Mesodermal cell (in vitro differentiated cells): ENCODE measurements at regions not wholly inside any gene's neighbourhood (a gene's known extent, or its start where the extent isn't known, plus 50 kb on each side); places are given as distances from the start of the nearest gene placed in this dataset.
"Not testable (repeated sequence)": the region's sequence is repeated elsewhere in the genome, so short reads cannot be mapped to it uniquely, and the experiment has no call there.

Source experiments
- H3K27ac ChIP-seq: 2 replicates; pipeline ENCODE4 v1.7.0; 2013; ENCODE audit warnings: mild to moderate bottlenecking, low read depth, low read length, moderate library complexity; ENCODE audit not compliant: severe bottlenecking
- H3K36me3 ChIP-seq: 2 replicates; pipeline ENCODE4 v1.7.1; 2013; ENCODE audit warnings: mild to moderate bottlenecking, low read length, moderate library complexity; ENCODE audit not compliant: control insufficient read depth, insufficient read depth
- H3K4me1 ChIP-seq: one replicate; pipeline ENCODE4 v1.7.1; 2013; ENCODE audit warnings: mild to moderate bottlenecking, low read length; ENCODE audit not compliant: insufficient read depth, control insufficient read depth, poor library complexity, severe bottlenecking
- H3K4me3 ChIP-seq: 2 replicates; pipeline ENCODE4 v1.7.0; 2013; ENCODE audit warnings: low read length, control low read depth, mild to moderate bottlenecking; ENCODE audit not compliant: insufficient read depth, poor library complexity, severe bottlenecking; ENCODE audit errors: extremely low read depth
- H3K9me3 ChIP-seq: 2 replicates; pipeline ENCODE4 v1.7.1; 2013; ENCODE audit warnings: mild to moderate bottlenecking, low read length, moderate library complexity; ENCODE audit not compliant: control insufficient read depth
- WGBS, 2 experiments: methylation state at CpG; one replicate each; pipeline ENCODE4 v1.1.5; 2013; ENCODE audit warnings: missing lambda C conversion rate in 2 of 2; ENCODE audit not compliant: insufficient coverage in 2 of 2; 5-methylcytosine and 5-hydroxymethylcytosine counted together

GRCh38 chr13:71382285-71382684, 484.7 kb downstream of the DACH1 start:
- H3K36me3 ChIP-seq = no peaks in the 10 kb centered on the region
- H3K9me3 ChIP-seq = no peaks in the 10 kb centered on the region
- H3K27ac ChIP-seq = no peak overlapping the region
- H3K4me3 ChIP-seq = no peak overlapping the region
- H3K4me1 ChIP-seq = no peaks in the 10 kb centered on the region
- no CpG with 5 or more reads among the region's 4 CpGs for WGBS, 2 experiments

DNA sequence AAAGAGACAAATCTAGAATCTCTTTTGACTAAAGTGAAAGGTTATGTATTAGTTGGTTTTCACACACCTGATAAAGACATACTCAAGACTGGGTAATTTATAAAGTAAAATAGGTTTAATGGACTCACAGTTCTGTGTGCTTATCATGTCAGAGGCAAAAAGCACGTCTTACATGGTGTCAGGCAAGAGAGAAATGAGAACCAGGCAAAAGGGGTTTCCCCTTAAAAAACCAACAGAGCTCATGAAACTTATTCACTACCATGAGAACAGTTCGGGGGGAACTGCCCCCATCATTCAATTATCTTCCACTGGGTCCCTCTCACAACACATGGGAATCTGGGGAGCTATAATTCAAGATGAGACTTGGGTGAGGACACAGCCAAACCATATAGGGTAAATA, 486.8 kb downstream of the DACH1 start:
- H3K4me3 ChIP-seq = no peak overlapping the region
- H3K9me3 ChIP-seq = no peaks in the 10 kb centered on the region
- no peaks in the 10 kb centered on the region for H3K36me3 ChIP-seq
- WGBS, 2 experiments = 83% methylated on average over 1 of the region's 2 CpGs; no CpG with 5 or more reads in 1 of the 2 experiments
- no peak overlapping the region for H3K27ac ChIP-seq
- no peaks in the 10 kb centered on the region for H3K4me1 ChIP-seq

- 80 to 86% methylated on average over 1 to 2 of the region's 5 CpGs for WGBS, 2 experiments
Measured at GRCh38 chr13:71378961-71379905, 487.8 kb downstream of the DACH1 start.

GRCh38 chr13:71374471-71375049, 492.4 kb downstream of the DACH1 start:
- H3K36me3 ChIP-seq = no peaks in the 10 kb centered on the region
- WGBS, 2 experiments = 100% methylated on average over 1 of the region's 3 CpGs
- H3K27ac ChIP-seq = peak overlapping the region; percentile 30
- H3K4me3 ChIP-seq = no peak overlapping the region
- no peaks in the 10 kb centered on the region for H3K9me3 ChIP-seq
- no peaks in the 10 kb centered on the region for H3K4me1 ChIP-seq

More at GRCh38 chr13:71378961-71379905, 487.8 kb downstream of the DACH1 start:
- no peaks in the 10 kb centered on the region for H3K4me1 ChIP-seq
- H3K36me3 ChIP-seq = no peaks in the 10 kb centered on the region
- no peak overlapping the region for H3K4me3 ChIP-seq
- H3K9me3 ChIP-seq = no peaks in the 10 kb centered on the region
- no peak overlapping the region for H3K27ac ChIP-seq

DNA sequence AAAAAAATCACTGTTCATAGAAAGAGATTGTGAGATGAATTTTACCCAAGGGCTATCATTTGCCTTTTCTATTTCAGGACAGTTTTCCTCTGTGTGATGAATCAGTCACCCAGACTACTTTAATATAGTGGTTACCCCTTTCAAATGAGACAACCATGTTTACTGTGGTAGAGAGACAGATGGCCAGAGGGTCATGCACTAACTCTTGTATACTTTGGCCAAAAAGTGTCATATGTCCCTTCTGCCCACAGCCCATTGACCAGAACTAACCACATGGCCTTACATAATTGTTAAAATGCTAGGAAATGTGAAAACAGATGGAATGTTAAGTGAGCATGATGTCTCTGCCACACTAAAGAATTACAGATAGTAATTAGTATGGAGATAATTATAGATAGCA, 498.7 kb downstream of the DACH1 start:
- no peak overlapping the region for H3K4me3 ChIP-seq

DNA sequence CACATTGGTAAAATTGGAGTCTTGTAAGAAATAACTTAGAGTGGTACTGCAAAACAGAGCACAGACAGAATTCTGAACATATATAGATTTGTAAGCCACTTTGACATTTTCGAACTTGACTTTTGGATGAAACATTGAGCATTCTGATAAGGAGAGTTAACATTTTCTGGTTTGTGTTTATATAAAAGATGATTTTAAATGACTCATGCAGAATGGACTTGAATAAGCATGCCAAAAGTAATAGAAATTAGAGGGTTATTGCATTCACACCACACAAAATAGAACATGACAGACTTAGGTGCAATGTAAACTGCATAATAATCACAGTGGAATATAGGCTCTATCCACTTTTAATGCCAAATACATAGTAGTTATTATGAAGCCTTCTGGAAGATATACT, 507.0 kb downstream of the DACH1 start:
- WGBS, 2 experiments = 100% methylated on average over 1 of the region's 1 CpG; no CpG with 5 or more reads in 1 of the 2 experiments
- Histone ChIP-seq H3K27ac (no peak overlapping the region), H3K36me3 (no peaks in the 10 kb centered on the region), H3K4me1 (no peaks in the 10 kb centered on the region), H3K4me3 (no peak overlapping the region), H3K9me3 (no peaks in the 10 kb centered on the region)

More for the DNA sequence above, 498.7 kb downstream of the DACH1 start:
- Histone ChIP-seq H3K4me1 (no peaks in the 10 kb centered on the region), H3K36me3 (no peaks in the 10 kb centered on the region), H3K9me3 (no peaks in the 10 kb centered on the region), H3K27ac (no peak overlapping the region)

GRCh38 chr13:71359641-71360040, 507.4 kb downstream of the DACH1 start:
- H3K4me3 ChIP-seq = no peak overlapping the region
- 100% methylated on average over 1 of the region's 4 CpGs for WGBS, 2 experiments
- no peaks in the 10 kb centered on the region for H3K9me3 ChIP-seq
- H3K4me1 ChIP-seq = no peaks in the 10 kb centered on the region
- H3K27ac ChIP-seq = no peak overlapping the region
- no peaks in the 10 kb centered on the region for H3K36me3 ChIP-seq

- no CpG with 5 or more reads among the region's 1 CpG for WGBS, 2 experiments
- H3K27ac ChIP-seq = no peak overlapping the region
Measured at GRCh38 chr13:71358218-71358617, 508.8 kb downstream of the DACH1 start.

DNA sequence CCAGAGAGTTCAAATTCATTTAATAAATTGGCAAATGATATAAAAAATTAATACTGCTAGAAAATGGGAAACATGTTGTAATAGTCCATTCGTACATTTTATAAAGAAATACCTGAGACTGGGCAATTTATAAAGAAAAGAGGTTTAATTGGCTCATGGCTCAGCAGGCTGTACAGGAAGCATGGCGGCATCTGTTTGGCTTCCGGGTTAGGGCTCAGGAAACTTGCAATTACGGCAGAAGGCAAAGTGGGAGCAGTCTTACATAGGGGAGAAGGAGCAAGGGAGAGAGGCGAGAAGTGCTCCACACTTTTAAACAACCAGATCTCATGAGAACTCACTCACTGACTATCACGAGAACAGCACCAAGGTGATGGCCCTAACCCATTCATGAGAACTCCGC, 512.0 kb downstream of the DACH1 start:
- 83 to 89% methylated on average over 2 to 4 of the region's 7 CpGs for WGBS, 2 experiments
- Histone ChIP-seq H3K4me3 (no peak overlapping the region), H3K4me1 (no peaks in the 10 kb centered on the region), H3K36me3 (no peaks in the 10 kb centered on the region), H3K27ac (no peak overlapping the region), H3K9me3 (no peaks in the 10 kb centered on the region)

More at GRCh38 chr13:71358218-71358617, 508.8 kb downstream of the DACH1 start:
- no peaks in the 10 kb centered on the region for H3K9me3 ChIP-seq
- no peak overlapping the region for H3K4me3 ChIP-seq
- no peaks in the 10 kb centered on the region for H3K4me1 ChIP-seq
- H3K36me3 ChIP-seq = no peaks in the 10 kb centered on the region

- no CpG with 5 or more reads among the region's 2 CpGs for WGBS, 2 experiments
- H3K4me3 ChIP-seq = no peak overlapping the region
- no peaks in the 10 kb centered on the region for H3K4me1 ChIP-seq
- H3K27ac ChIP-seq = no peak overlapping the region
- no peaks in the 10 kb centered on the region for H3K9me3 ChIP-seq
- H3K36me3 ChIP-seq = no peaks in the 10 kb centered on the region
Measured at GRCh38 chr13:71350886-71351285, 516.1 kb downstream of the DACH1 start.

DNA sequence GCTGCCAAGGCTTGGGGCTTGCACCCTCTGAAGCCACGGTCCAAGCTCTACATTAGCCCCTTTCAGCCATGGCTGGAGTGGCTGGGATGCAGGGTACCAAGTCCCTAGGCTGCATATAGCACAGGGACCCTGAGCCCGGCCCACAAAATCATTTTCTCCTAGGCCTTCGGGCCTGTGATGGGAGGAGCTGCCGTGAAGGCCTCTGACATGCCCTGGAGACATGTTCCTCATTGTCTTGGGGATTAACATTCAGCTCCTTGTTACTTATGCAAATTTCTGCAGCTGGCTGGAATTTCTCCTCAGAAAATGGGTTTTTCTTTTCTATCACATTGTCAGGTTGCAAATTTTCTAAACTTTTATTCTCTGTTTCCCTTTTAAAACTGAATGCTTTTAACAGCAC, 521.1 kb downstream of the DACH1 start:
- not testable (repeated sequence) for H3K27ac ChIP-seq, H3K4me1 ChIP-seq, H3K4me3 ChIP-seq, H3K9me3 ChIP-seq, H3K36me3 ChIP-seq
- 80 to 90% methylated on average over 4 of the region's 4 CpGs for WGBS, 2 experiments
